GM18502 (cell line): ENCODE measurements at regions not wholly inside any gene's neighbourhood (a gene's known extent, or its start where the extent isn't known, plus 50 kb on each side); places are given as distances from the start of the nearest gene placed in this dataset.
"Not testable (repeated sequence)": the region's sequence is repeated elsewhere in the genome, so short reads cannot be mapped to it uniquely, and the experiment has no call there.

Experiments used
- ATAC-seq: cut with Tn5 transposase; IDR thresholded peaks from one replicate; pipeline ENCODE4 v1.9.1; 2021; ENCODE audit warnings: mild to moderate bottlenecking; ENCODE audit not compliant: unreplicated experiment, poor library complexity

GRCh38 chr5:167063788-167064187 is 1227.7 kb upstream of the WWC1 start:
- ATAC-seq = no peak

DNA sequence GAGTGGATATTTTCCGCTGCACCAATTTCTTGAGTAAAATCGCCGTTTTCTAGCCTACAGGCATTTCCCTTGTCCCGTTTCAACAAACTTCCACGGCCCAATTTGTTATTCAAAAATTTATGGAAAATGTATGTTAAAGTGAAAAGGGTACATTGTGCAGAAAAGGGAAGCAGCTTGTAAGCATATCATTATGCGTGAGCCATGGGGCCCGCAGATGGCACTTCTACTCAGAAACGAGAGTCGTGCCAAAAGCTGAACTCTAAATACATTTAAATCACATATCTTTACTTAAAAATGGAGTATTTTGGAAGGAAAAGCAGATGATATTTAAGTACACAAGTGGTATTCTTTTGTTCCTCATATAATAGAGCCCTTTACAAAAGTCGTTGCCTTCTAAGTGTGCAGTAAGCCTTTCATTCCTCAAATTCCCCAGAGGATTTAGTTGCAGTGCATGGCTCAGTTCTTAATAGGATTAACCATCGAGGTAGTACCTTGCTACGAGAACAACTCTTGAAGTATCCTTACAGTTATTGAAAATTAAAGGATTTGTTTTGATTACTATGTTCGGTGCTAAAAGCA is 1227.2 kb upstream of the WWC1 start:
- ATAC-seq = no peak

DNA sequence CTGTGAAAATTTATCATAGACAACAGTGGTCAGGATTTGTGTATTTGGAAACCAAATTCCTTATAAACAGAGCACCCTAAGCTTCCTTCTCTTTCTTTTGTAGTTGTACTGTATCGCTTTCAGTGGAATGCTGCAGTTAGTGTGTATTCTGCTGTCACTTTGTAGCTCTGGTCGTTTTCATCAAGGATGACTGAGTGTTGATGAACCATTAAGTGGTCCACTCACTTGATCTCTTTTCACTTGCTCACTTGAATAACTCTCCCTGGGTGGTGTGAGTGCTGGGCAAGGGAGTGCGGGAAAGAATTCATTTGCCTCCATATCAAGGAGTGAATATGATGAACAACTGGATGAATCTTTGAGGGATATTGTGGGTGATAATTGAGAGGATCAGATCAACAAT is 1225.7 kb upstream of the WWC1 start:
- ATAC-seq = no peak

GRCh38 chr5:167071981-167072610 is 1219.3 kb upstream of the WWC1 start:
- no peak for ATAC-seq

GRCh38 chr5:167081561-167081960 is 1209.9 kb upstream of the WWC1 start:
- no peak for ATAC-seq

DNA sequence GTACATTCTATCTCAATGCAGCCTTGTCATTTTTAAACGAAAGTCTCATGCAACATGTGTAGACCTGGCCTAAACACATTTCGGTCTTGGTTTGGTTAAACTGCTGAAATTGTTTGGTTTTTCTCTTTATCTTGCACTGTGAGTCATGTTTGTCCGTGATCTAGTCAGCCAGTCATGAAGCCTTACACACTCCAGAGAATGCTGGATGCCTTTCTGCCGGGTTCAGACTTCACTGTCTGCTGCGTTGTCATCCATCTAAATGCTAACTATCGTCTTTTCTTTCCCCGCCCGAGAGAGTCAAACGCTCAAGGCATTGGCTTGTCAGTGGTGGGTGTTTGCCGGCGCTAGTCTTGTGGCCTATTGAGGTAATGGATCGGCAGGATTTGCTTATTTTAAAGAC is 1194.6 kb upstream of the WWC1 start:
- no peak for ATAC-seq

DNA sequence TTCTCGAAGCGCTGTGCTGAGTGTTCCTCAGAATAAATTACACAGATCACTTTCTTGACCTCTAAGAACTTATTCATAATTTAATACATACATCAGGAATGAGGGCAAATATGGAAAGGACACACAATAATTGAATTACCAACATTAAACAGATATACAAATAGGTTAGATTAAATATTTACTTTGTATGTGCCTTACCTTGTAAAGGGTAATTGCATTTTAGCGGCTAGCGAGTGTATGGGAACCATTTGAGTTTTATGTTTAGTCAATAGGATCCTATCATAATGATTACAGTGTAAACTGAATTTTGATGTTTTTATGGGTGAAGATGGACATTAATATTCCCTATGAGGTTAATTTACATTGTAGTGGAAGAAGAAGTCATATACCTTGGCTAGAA is 1187.1 kb upstream of the WWC1 start:
- ATAC-seq = no peak

- no peak for ATAC-seq
Measured at GRCh38 chr5:167105941-167106340, 1185.5 kb upstream of the WWC1 start.

- no peak for ATAC-seq
Measured at GRCh38 chr5:167107684-167108083, 1183.8 kb upstream of the WWC1 start.

DNA sequence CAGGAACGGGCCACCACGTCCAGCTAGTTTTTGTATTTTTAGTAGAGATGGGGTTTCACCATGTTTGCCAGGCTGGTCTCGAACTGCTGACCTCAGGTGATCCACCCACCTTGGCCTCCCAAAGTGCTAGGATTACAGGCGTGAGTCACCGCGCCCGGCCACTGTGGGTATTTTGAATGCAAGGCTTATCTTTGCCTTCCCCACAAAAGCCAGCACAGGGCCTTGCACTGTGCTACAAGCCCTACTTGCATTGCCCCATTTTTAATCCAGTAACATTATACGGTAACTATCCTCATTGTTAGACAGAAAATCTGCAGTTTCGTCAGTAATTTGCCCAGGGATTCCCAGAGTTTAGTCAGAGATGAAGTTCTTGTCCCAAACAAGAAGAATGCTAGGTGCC is 1183.2 kb upstream of the WWC1 start:
- not testable (repeated sequence) for ATAC-seq

DNA sequence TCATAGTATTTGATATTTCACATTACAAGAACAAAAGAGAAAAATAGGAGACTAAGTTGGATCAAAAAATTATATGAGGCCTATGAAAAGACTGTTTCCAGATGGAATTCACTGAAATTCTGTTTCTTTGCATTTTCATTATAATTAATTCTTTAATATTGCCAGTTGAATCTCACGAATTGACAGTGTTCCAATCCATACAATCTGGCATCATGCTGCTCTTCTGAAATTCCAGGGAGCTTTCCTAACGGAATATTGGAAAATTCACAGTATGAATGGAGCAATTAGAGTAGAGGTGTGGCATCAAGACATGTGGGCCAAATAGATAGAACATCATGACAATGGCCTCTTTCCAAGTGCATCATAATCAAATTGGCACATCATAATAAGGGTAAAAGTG is 1178.9 kb upstream of the WWC1 start:
- no peak for ATAC-seq

DNA sequence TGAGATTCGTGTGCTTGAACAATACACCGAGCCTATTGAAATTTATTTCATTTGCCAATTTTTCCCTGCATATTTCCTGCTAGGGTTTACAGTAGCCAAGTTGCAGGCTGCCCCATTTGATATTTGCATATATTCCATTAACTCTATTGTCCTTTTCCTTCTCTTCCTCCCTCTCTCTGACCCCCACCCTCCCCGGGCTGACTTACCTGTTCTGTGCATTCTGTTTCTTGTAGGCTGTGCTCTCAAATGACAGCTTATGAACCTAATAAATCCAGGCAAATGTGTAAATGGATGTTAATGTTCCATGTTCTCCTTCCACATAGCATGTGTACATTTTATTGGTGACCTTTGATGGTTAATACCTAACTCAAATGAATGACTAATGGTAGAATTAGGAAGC is 1169.2 kb upstream of the WWC1 start:
- ATAC-seq = no peak

GRCh38 chr5:167123126-167123525 is 1168.3 kb upstream of the WWC1 start:
- no peak for ATAC-seq

DNA sequence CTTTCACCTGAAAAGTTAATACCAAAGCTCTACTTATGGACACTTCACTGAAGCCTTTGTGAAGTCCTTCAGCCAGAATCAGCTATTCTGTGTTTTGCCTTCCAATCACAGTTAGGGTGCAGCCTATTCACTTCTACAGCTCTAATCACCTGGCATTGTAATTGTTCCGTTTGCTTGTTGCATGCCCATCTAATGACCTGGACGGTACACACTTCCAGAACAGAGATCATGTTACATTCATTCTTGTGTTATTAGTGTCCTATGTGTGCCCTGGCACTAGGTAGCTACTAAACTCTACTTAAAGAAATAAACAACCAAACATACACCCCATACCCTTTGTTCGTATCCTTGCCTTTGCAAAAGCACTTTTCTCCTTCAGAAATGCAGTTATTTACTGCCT is 1162.9 kb upstream of the WWC1 start:
- no peak for ATAC-seq

GRCh38 chr5:167140548-167141291 is 1150.7 kb upstream of the WWC1 start:
- ATAC-seq = no peak

- no peak for ATAC-seq
Measured at GRCh38 chr5:167143716-167144115, 1147.7 kb upstream of the WWC1 start.

GRCh38 chr5:167145841-167146240 is 1145.6 kb upstream of the WWC1 start:
- no peak for ATAC-seq

- ATAC-seq = no peak
Measured at GRCh38 chr5:167147879-167148278, 1143.6 kb upstream of the WWC1 start.

- ATAC-seq = no peak
Measured at GRCh38 chr5:167150661-167151060, 1140.8 kb upstream of the WWC1 start.

DNA sequence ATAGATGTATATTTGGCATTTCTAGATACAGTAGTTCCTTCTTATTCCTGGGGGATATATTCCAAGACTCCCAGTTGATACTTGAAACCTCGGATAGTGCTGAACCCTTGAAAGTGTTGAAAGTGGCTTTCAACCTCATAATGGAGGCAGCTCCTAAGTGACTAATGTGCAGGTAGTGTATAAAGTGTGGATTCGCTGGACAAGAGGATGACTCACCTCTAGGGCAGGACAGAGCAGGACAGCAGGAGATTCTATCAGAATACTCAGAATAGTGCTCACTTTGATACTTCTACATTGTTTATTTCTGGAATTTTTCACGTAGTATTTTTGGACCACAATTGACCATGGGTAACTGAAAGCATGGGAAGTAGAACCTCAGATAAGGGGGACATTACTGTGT is 1138.9 kb upstream of the WWC1 start:
- ATAC-seq = no peak

- no peak for ATAC-seq
Measured at GRCh38 chr5:167155387-167156005, 1135.9 kb upstream of the WWC1 start.
